Activated T-helper 17 cell treated with anti-CD3 and anti-CD28 coated beads, Interleukin-2, amount 50 U/mL, for 72 hours (primary cell): ENCODE measurements at regions not wholly inside any gene's neighbourhood (a gene's known extent, or its start where the extent isn't known, plus 50 kb on each side); places are given as distances from the start of the nearest gene placed in this dataset.

Experiments used
- ATAC-seq: fragments of 150-1000 bp; cut with Tn5 transposase; replicated peaks from 2 replicates; pipeline ENCODE4 v1.10.0; 2021; ENCODE audit warnings: mild to moderate bottlenecking, moderate library complexity
- H3K27ac Mint-ChIP-seq: one replicate; pipeline ENCODE4 v1.8.0; 2022; ENCODE audit warnings: mixed read lengths
- H3K27me3 Mint-ChIP-seq: one replicate; pipeline ENCODE4 v1.8.0; 2022; ENCODE audit warnings: mixed read lengths
- H3K36me3 Mint-ChIP-seq: one replicate; pipeline ENCODE4 v1.8.0; 2022; ENCODE audit warnings: low read depth, mild to moderate bottlenecking, mixed read lengths
- H3K4me1 Mint-ChIP-seq: one replicate; pipeline ENCODE4 v1.8.0; 2022; ENCODE audit warnings: mixed read lengths
- H3K4me3 Mint-ChIP-seq: one replicate; pipeline ENCODE4 v1.8.0; 2022; ENCODE audit warnings: mild to moderate bottlenecking, mixed read lengths
- H3K9me3 Mint-ChIP-seq: one replicate; pipeline ENCODE4 v1.8.0; 2022; ENCODE audit warnings: mixed read lengths

GRCh38 chr1:201667479-201667878, 128.6 kb downstream of the NAV1 start:
- no peak overlapping the region for H3K27ac Mint-ChIP-seq
- H3K4me1 Mint-ChIP-seq, result no peaks in the 10 kb centered on the region
- ATAC-seq, result no peak
- no peaks in the 10 kb centered on the region for H3K36me3 Mint-ChIP-seq
- H3K9me3 Mint-ChIP-seq, result no peaks in the 10 kb centered on the region
- no peaks in the 10 kb centered on the region for H3K27me3 Mint-ChIP-seq
- H3K4me3 Mint-ChIP-seq, result no peak overlapping the region

GRCh38 chr1:201670517-201670916, 131.6 kb downstream of the NAV1 start:
- no peak for ATAC-seq
- H3K4me1 Mint-ChIP-seq, result no peaks in the 10 kb centered on the region
- no peak overlapping the region for H3K4me3 Mint-ChIP-seq
- H3K9me3 Mint-ChIP-seq, result no peaks in the 10 kb centered on the region
- no peaks in the 10 kb centered on the region for H3K36me3 Mint-ChIP-seq
- no peaks in the 10 kb centered on the region for H3K27me3 Mint-ChIP-seq
- H3K27ac Mint-ChIP-seq, result no peak overlapping the region

GRCh38 chr1:201672685-201673084, 133.8 kb downstream of the NAV1 start:
- H3K27me3 Mint-ChIP-seq, result no peaks in the 10 kb centered on the region
- no peaks in the 10 kb centered on the region for H3K9me3 Mint-ChIP-seq
- no peaks in the 10 kb centered on the region for H3K4me1 Mint-ChIP-seq
- ATAC-seq, result no peak
- no peaks in the 10 kb centered on the region for H3K36me3 Mint-ChIP-seq
- H3K4me3 Mint-ChIP-seq, result no peak overlapping the region
- H3K27ac Mint-ChIP-seq, result no peak overlapping the region

- H3K27ac Mint-ChIP-seq, result no peak overlapping the region
- H3K9me3 Mint-ChIP-seq, result no peaks in the 10 kb centered on the region
- H3K4me1 Mint-ChIP-seq, result no peaks in the 10 kb centered on the region
- ATAC-seq, result no peak
- H3K4me3 Mint-ChIP-seq, result no peak overlapping the region
- no peaks in the 10 kb centered on the region for H3K27me3 Mint-ChIP-seq
- no peaks in the 10 kb centered on the region for H3K36me3 Mint-ChIP-seq
Measured at GRCh38 chr1:201673093-201673492, 134.2 kb downstream of the NAV1 start.

- Mint-ChIP-seq H3K27ac (no peak overlapping the region), H3K4me1 (no peaks in the 10 kb centered on the region), H3K27me3 (no peaks in the 10 kb centered on the region)
Measured at GRCh38 chr1:201673915-201674314, 135.0 kb downstream of the NAV1 start.

GRCh38 chr1:201675143-201675542, 136.2 kb downstream of the NAV1 start:
- H3K4me1 Mint-ChIP-seq, result no peaks in the 10 kb centered on the region
- ATAC-seq, result no peak
- no peak overlapping the region for H3K4me3 Mint-ChIP-seq
- H3K27ac Mint-ChIP-seq, result no peak overlapping the region
- no peaks in the 10 kb centered on the region for H3K36me3 Mint-ChIP-seq
- H3K27me3 Mint-ChIP-seq, result no peaks in the 10 kb centered on the region
- no peaks in the 10 kb centered on the region for H3K9me3 Mint-ChIP-seq

More at GRCh38 chr1:201673915-201674314, 135.0 kb downstream of the NAV1 start:
- ATAC-seq, result no peak
- Mint-ChIP-seq H3K4me3 (no peak overlapping the region), H3K36me3 (no peaks in the 10 kb centered on the region), H3K9me3 (no peaks in the 10 kb centered on the region)

- Mint-ChIP-seq H3K4me3 (no peak overlapping the region), H3K36me3 (no peaks in the 10 kb centered on the region), H3K4me1 (no peaks in the 10 kb centered on the region), H3K27me3 (peaks cover 4% of the 10 kb centered on the region), H3K9me3 (no peaks in the 10 kb centered on the region), H3K27ac (no peak overlapping the region)
- no peak for ATAC-seq
Measured at GRCh38 chr1:201676197-201676596, 137.3 kb downstream of the NAV1 start.

GRCh38 chr1:201676641-201677040, 137.7 kb downstream of the NAV1 start:
- Mint-ChIP-seq H3K27ac (no peak overlapping the region), H3K27me3 (peaks cover 4% of the 10 kb centered on the region), H3K36me3 (no peaks in the 10 kb centered on the region), H3K4me1 (no peaks in the 10 kb centered on the region), H3K4me3 (no peak overlapping the region), H3K9me3 (no peaks in the 10 kb centered on the region)
- no peak for ATAC-seq

- no peaks in the 10 kb centered on the region for H3K36me3 Mint-ChIP-seq
- ATAC-seq, result no peak
- peaks cover 4% of the 10 kb centered on the region for H3K27me3 Mint-ChIP-seq
- H3K27ac Mint-ChIP-seq, result no peak overlapping the region
- no peaks in the 10 kb centered on the region for H3K4me1 Mint-ChIP-seq
- H3K9me3 Mint-ChIP-seq, result no peaks in the 10 kb centered on the region
- H3K4me3 Mint-ChIP-seq, result no peak overlapping the region
Measured at GRCh38 chr1:201678264-201679101, 139.6 kb downstream of the NAV1 start.

GRCh38 chr1:201681375-201681774, 142.4 kb downstream of the NAV1 start:
- Mint-ChIP-seq H3K27me3 (peaks cover 4% of the 10 kb centered on the region), H3K4me3 (no peak overlapping the region), H3K9me3 (no peaks in the 10 kb centered on the region), H3K4me1 (no peaks in the 10 kb centered on the region), H3K27ac (no peak overlapping the region), H3K36me3 (no peaks in the 10 kb centered on the region)
- ATAC-seq, result no peak

- ATAC-seq, result no peak
- H3K4me1 Mint-ChIP-seq, result no peaks in the 10 kb centered on the region
- peaks cover 4% of the 10 kb centered on the region for H3K27me3 Mint-ChIP-seq
- no peak overlapping the region for H3K27ac Mint-ChIP-seq
- no peak overlapping the region for H3K4me3 Mint-ChIP-seq
- no peaks in the 10 kb centered on the region for H3K9me3 Mint-ChIP-seq
- no peaks in the 10 kb centered on the region for H3K36me3 Mint-ChIP-seq
Measured at GRCh38 chr1:201682964-201683363, 144.0 kb downstream of the NAV1 start.

- no peaks in the 10 kb centered on the region for H3K36me3 Mint-ChIP-seq
- ATAC-seq, result no peak
- H3K9me3 Mint-ChIP-seq, result no peaks in the 10 kb centered on the region
- no peak overlapping the region for H3K4me3 Mint-ChIP-seq
- H3K27me3 Mint-ChIP-seq, result peaks cover 4% of the 10 kb centered on the region
- H3K27ac Mint-ChIP-seq, result no peak overlapping the region
- H3K4me1 Mint-ChIP-seq, result no peaks in the 10 kb centered on the region
Measured at GRCh38 chr1:201683397-201683796, 144.5 kb downstream of the NAV1 start.

GRCh38 chr1:201685485-201685884, 143.5 kb upstream of the IPO9 start:
- no peaks in the 10 kb centered on the region for H3K9me3 Mint-ChIP-seq
- no peaks in the 10 kb centered on the region for H3K4me1 Mint-ChIP-seq
- H3K27ac Mint-ChIP-seq, result no peak overlapping the region
- H3K27me3 Mint-ChIP-seq, result peaks cover 4% of the 10 kb centered on the region
- H3K4me3 Mint-ChIP-seq, result no peak overlapping the region
- H3K36me3 Mint-ChIP-seq, result no peaks in the 10 kb centered on the region
- ATAC-seq, result no peak

GRCh38 chr1:201686714-201687455, 142.1 kb upstream of the IPO9 start:
- no peaks in the 10 kb centered on the region for H3K36me3 Mint-ChIP-seq
- no peaks in the 10 kb centered on the region for H3K27me3 Mint-ChIP-seq
- ATAC-seq, result no peak
- no peaks in the 10 kb centered on the region for H3K9me3 Mint-ChIP-seq
- no peak overlapping the region for H3K4me3 Mint-ChIP-seq
- no peaks in the 10 kb centered on the region for H3K4me1 Mint-ChIP-seq
- H3K27ac Mint-ChIP-seq, result no peak overlapping the region

GRCh38 chr1:201688514-201688913, 140.4 kb upstream of the IPO9 start:
- Mint-ChIP-seq H3K27me3 (no peaks in the 10 kb centered on the region), H3K27ac (no peak overlapping the region), H3K36me3 (no peaks in the 10 kb centered on the region), H3K4me1 (no peaks in the 10 kb centered on the region), H3K4me3 (no peak overlapping the region), H3K9me3 (no peaks in the 10 kb centered on the region)
- no peak for ATAC-seq
